ENCODE measurements at regions not wholly inside any gene's neighbourhood (a gene's known extent, or its start where the extent isn't known, plus 50 kb on each side); places are given as distances from the start of the nearest gene placed in this dataset.

- Histone ChIP-seq H3K4me3 (no peak overlapping the region), H4K20me1 (ENCODE audit: insufficient read depth, poor library complexity, severe bottlenecking) (no peaks in the 10 kb centered on the region), H3K79me2 (no peaks in the 10 kb centered on the region), H3K27ac (no peak overlapping the region), H3K9me3 (ENCODE audit: low read depth) (no peaks in the 10 kb centered on the region), H3K9me2 (replicated peaks; ENCODE audit: insufficient read depth) (no peaks in the 10 kb centered on the region), H3K36me3 (replicated peaks; ENCODE audit: insufficient read depth, low read depth) (no peaks in the 10 kb centered on the region), H3K4me1 (ENCODE audit: insufficient read depth) (peaks cover 21% of the 10 kb centered on the region), H3K4me2 (no peak overlapping the region), H3K27me3 (no peaks in the 10 kb centered on the region), H2AFZ (no peak overlapping the region)
- WGBS (ENCODE audit: low lambda C conversion rate, missing lambda C conversion rate) = 77% methylated on average over 4 of the region's 4 CpGs
- TF ChIP-seq EZH2 (IDR thresholded peaks at IDR 0.05; ENCODE audit: borderline replicate concordance) = no peak
- no peak for TF ChIP-seq EZH2phosphoT487 (IDR thresholded peaks at IDR 0.05; ENCODE audit: low read depth, severe bottlenecking, unreplicated experiment)
- no peak for TF ChIP-seq CTCF (IDR thresholded peaks at IDR 0.05; ENCODE audit: poor library complexity)
- no peak for DNase-seq (ENCODE audit: low spot score)
These were observed 54.7 kb upstream of the FZD7 start for GRCh38 chr2:201978986-201979385.

- H3K27ac ChIP-seq = no peak overlapping the region
- H3K4me1 ChIP-seq (ENCODE audit: insufficient read depth) = peaks cover 16% of the 10 kb centered on the region
- H3K27me3 ChIP-seq = no peaks in the 10 kb centered on the region
- H4K20me1 ChIP-seq (ENCODE audit: insufficient read depth, poor library complexity, severe bottlenecking) = no peaks in the 10 kb centered on the region
- no peaks in the 10 kb centered on the region for H3K79me2 ChIP-seq
- WGBS (ENCODE audit: low lambda C conversion rate, missing lambda C conversion rate) = 91% methylated on average over 8 of the region's 8 CpGs
- no peaks in the 10 kb centered on the region for H3K9me3 ChIP-seq (ENCODE audit: low read depth)
- no peaks in the 10 kb centered on the region for H3K9me2 ChIP-seq (replicated peaks; ENCODE audit: insufficient read depth)
- no peak for TF ChIP-seq EZH2 (IDR thresholded peaks at IDR 0.05; ENCODE audit: borderline replicate concordance)
- no peak for TF ChIP-seq EZH2phosphoT487 (IDR thresholded peaks at IDR 0.05; ENCODE audit: low read depth, severe bottlenecking, unreplicated experiment)
- no peak for TF ChIP-seq CTCF (IDR thresholded peaks at IDR 0.05; ENCODE audit: poor library complexity)
- no peak overlapping the region for H2AFZ ChIP-seq
- no peaks in the 10 kb centered on the region for H3K36me3 ChIP-seq (replicated peaks; ENCODE audit: insufficient read depth, low read depth)
- no peak overlapping the region for H3K4me2 ChIP-seq
- no peak overlapping the region for H3K4me3 ChIP-seq
- DNase-seq (ENCODE audit: low spot score) = no peak
These were observed 53.2 kb upstream of the FZD7 start for GRCh38 chr2:201980389-201980821.

- WGBS (ENCODE audit: low lambda C conversion rate, missing lambda C conversion rate) = 99% methylated on average over 4 of the region's 4 CpGs
- H3K79me2 ChIP-seq = no peaks in the 10 kb centered on the region
- no peak overlapping the region for H3K27ac ChIP-seq
- no peaks in the 10 kb centered on the region for H3K36me3 ChIP-seq (replicated peaks; ENCODE audit: insufficient read depth, low read depth)
- no peaks in the 10 kb centered on the region for H4K20me1 ChIP-seq (ENCODE audit: insufficient read depth, poor library complexity, severe bottlenecking)
- no peak for TF ChIP-seq CTCF (IDR thresholded peaks at IDR 0.05; ENCODE audit: poor library complexity)
- no peak for TF ChIP-seq EZH2 (IDR thresholded peaks at IDR 0.05; ENCODE audit: borderline replicate concordance)
- TF ChIP-seq EZH2phosphoT487 (IDR thresholded peaks at IDR 0.05; ENCODE audit: low read depth, severe bottlenecking, unreplicated experiment) = no peak
- H3K27me3 ChIP-seq = no peaks in the 10 kb centered on the region
- no peak overlapping the region for H3K4me3 ChIP-seq
- no peaks in the 10 kb centered on the region for H3K9me2 ChIP-seq (replicated peaks; ENCODE audit: insufficient read depth)
- H3K4me2 ChIP-seq = no peak overlapping the region
- H3K4me1 ChIP-seq (ENCODE audit: insufficient read depth) = peaks cover 16% of the 10 kb centered on the region
- H2AFZ ChIP-seq = no peak overlapping the region
- DNase-seq (ENCODE audit: low spot score) = no peak
- no peaks in the 10 kb centered on the region for H3K9me3 ChIP-seq (ENCODE audit: low read depth)
These were observed 52.7 kb upstream of the FZD7 start for GRCh38 chr2:201980946-201981345.

GRCh38 chr2:201983174-201983573, 50.5 kb upstream of the FZD7 start:
- Histone ChIP-seq H4K20me1 (ENCODE audit: insufficient read depth, poor library complexity, severe bottlenecking) (no peaks in the 10 kb centered on the region), H3K36me3 (replicated peaks; ENCODE audit: insufficient read depth, low read depth) (no peaks in the 10 kb centered on the region), H3K27ac (no peak overlapping the region), H3K4me2 (no peak overlapping the region), H3K27me3 (no peaks in the 10 kb centered on the region), H3K4me1 (ENCODE audit: insufficient read depth) (peaks cover 3% of the 10 kb centered on the region), H3K9me3 (ENCODE audit: low read depth) (no peaks in the 10 kb centered on the region), H3K4me3 (no peak overlapping the region), H2AFZ (no peak overlapping the region), H3K9me2 (replicated peaks; ENCODE audit: insufficient read depth) (no peaks in the 10 kb centered on the region), H3K79me2 (no peaks in the 10 kb centered on the region)
- TF ChIP-seq EZH2phosphoT487 (IDR thresholded peaks at IDR 0.05; ENCODE audit: low read depth, severe bottlenecking, unreplicated experiment) (no peak), EZH2 (IDR thresholded peaks at IDR 0.05; ENCODE audit: borderline replicate concordance) (no peak), CTCF (IDR thresholded peaks at IDR 0.05; ENCODE audit: poor library complexity) (no peak)
- DNase-seq (ENCODE audit: low spot score) = no peak
- WGBS (ENCODE audit: low lambda C conversion rate, missing lambda C conversion rate) = 58% methylated on average over 2 of the region's 2 CpGs

Data from hepatocyte (in vitro differentiated cells).